ENCODE measurements at regions not wholly inside any gene's neighbourhood (a gene's known extent, or its start where the extent isn't known, plus 50 kb on each side); places are given as distances from the start of the nearest gene placed in this dataset.

DNA sequence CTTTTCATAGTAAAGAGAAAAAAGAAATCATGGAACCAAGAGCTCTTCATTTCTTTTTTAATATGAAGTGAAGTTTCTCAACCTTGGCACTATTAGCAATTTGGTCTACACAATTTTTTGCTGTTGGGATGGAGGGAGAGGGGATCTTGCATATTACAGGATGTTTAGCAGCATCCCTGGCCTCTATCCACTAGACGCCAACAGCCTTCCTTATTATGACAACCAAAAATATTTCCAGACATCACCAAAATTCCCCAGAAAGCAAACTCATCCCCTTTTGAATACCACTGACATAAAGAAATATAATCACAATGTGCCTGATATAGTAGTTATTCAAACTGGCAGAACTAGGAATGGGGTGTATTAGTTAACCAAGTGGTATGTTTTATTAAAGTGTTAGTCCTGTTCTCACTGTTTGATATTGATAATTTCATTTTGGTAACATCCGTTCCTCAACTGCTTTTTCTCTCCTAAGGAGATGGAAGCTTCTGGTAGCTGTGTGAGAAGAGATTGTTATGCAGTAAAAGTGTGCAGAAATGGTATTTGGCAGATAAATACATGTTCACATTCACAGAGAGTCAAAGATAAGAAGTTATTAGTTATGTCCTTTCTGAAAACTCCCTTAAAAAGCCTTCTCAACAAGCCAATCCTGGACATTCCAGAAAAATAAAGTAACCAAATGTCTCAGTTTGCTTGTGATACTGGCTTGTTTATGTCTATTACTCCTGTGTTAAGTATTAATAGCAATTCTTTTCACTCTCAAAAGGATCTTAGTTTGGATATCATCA, 699.9 kb downstream of the C12orf50 start:
- TF ChIP-seq, protein P1, sequence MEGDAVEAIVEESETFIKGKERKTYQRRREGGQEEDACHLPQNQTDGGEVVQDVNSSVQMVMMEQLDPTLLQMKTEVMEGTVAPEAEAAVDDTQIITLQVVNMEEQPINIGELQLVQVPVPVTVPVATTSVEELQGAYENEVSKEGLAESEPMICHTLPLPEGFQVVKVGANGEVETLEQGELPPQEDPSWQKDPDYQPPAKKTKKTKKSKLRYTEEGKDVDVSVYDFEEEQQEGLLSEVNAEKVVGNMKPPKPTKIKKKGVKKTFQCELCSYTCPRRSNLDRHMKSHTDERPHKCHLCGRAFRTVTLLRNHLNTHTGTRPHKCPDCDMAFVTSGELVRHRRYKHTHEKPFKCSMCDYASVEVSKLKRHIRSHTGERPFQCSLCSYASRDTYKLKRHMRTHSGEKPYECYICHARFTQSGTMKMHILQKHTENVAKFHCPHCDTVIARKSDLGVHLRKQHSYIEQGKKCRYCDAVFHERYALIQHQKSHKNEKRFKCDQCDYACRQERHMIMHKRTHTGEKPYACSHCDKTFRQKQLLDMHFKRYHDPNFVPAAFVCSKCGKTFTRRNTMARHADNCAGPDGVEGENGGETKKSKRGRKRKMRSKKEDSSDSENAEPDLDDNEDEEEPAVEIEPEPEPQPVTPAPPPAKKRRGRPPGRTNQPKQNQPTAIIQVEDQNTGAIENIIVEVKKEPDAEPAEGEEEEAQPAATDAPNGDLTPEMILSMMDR (IDR thresholded peaks at IDR 0.05; ENCODE audit: extremely low read depth in 1 of 2, insufficient read depth in 1 of 2, low read depth in 1 of 2, low read length in 2 of 2) = no peak
- TF ChIP-seq JUN (IDR thresholded peaks at IDR 0.05; ENCODE audit: borderline replicate concordance, insufficient read depth, insufficient read length, low read depth) (no peak), POLR2A (IDR thresholded peaks at IDR 0.05; ENCODE audit: low read depth, low read length) (no peak), FOS (IDR thresholded peaks at IDR 0.05; ENCODE audit: borderline replicate concordance, insufficient read depth, low read length) (no peak), EZH2 (IDR thresholded peaks at IDR 0.05; ENCODE audit: borderline replicate concordance, low read depth, low read length, severe bottlenecking) (no peak)

Measured in endothelial cell of umbilical vein (primary cell).